ENCODE measurements at regions not wholly inside any gene's neighbourhood (a gene's known extent, or its start where the extent isn't known, plus 50 kb on each side); places are given as distances from the start of the nearest gene placed in this dataset.

DNA sequence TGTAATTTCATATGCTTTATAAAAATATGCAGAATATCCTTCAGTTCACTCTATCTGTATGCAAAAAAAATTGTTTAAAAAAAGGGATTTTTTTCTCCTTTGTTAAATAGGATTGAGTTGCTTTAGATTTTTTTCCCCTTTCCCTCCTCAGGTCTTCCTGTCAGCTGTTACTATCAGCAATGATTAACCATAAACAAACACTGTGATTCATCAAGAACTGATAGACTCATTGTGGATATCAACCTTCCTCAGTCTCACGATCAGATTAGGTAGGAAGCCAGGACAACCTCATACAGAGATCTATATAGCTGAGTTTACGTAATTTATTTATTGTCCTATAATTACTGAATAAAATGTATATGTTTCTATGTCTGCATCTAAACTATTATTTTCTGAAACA lies 2136.2 kb upstream of the CELF4 start:
- ChIA-PET CTCF (interaction anchor here (0.6 kb wide), 1 partner anchor 491 kb away, joined by 5 read pairs; no protein-coding TSS in a partner anchor), POLR2A (no interaction called here)
- Histone ChIP-seq H3K4me1 (peaks cover 5% of the 10 kb centered on the region; the same call in 1 of the 2 replicates), H3K27me3 (replicated peaks; ENCODE audit: control insufficient read depth, insufficient read depth, low read length) (no peaks in the 10 kb centered on the region), H3K36me3 (ENCODE audit: control insufficient read depth, insufficient read depth, low read length) (no peaks in the 10 kb centered on the region), H3K4me3 (ENCODE audit: low read depth, low read length) (no peak overlapping the region), H3K9me3 (no peaks in the 10 kb centered on the region)
- BruUV-seq (replicated peaks) = no TSS peak
- Mint-ChIP-seq H3K27ac (ENCODE audit: unreplicated experiment) (no peak overlapping the region), H3K36me3 (ENCODE audit: insufficient read depth, unreplicated experiment) (no peaks in the 10 kb centered on the region), H3K4me3 (ENCODE audit: unreplicated experiment) (no peak overlapping the region), H3K9me3 (ENCODE audit: unreplicated experiment) (no peaks in the 10 kb centered on the region), H3K4me1 (ENCODE audit: low read depth, unreplicated experiment) (no peaks in the 10 kb centered on the region), H3K27me3 (ENCODE audit: insufficient read depth, unreplicated experiment) (no peaks in the 10 kb centered on the region)
- DNase-seq = peak in 1 of 2 experiments; percentile 2
- TF ChIP-seq, protein P1, sequence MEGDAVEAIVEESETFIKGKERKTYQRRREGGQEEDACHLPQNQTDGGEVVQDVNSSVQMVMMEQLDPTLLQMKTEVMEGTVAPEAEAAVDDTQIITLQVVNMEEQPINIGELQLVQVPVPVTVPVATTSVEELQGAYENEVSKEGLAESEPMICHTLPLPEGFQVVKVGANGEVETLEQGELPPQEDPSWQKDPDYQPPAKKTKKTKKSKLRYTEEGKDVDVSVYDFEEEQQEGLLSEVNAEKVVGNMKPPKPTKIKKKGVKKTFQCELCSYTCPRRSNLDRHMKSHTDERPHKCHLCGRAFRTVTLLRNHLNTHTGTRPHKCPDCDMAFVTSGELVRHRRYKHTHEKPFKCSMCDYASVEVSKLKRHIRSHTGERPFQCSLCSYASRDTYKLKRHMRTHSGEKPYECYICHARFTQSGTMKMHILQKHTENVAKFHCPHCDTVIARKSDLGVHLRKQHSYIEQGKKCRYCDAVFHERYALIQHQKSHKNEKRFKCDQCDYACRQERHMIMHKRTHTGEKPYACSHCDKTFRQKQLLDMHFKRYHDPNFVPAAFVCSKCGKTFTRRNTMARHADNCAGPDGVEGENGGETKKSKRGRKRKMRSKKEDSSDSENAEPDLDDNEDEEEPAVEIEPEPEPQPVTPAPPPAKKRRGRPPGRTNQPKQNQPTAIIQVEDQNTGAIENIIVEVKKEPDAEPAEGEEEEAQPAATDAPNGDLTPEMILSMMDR (IDR thresholded peaks at IDR 0.05; ENCODE audit: insufficient read depth in 1 of 2, low read depth in 1 of 2, low read length in 1 of 2, severe bottlenecking in 1 of 2, unreplicated experiment in 1 of 2) = no peak
- intact Hi-C loops (cut with micrococcal nuclease; ENCODE audit: unreplicated experiment) = no loop called here

- H3K4me1 ChIP-seq = peaks cover 5% of the 10 kb centered on the region; the same call in 1 of the 2 replicates
- intact Hi-C loops (cut with micrococcal nuclease; ENCODE audit: unreplicated experiment) = no loop called here
- ChIA-PET POLR2A (no interaction called here), CTCF (no interaction called here)
- Mint-ChIP-seq H3K9me3 (ENCODE audit: unreplicated experiment) (no peaks in the 10 kb centered on the region), H3K4me1 (ENCODE audit: low read depth, unreplicated experiment) (no peaks in the 10 kb centered on the region), H3K27me3 (ENCODE audit: insufficient read depth, unreplicated experiment) (no peaks in the 10 kb centered on the region), H3K4me3 (ENCODE audit: unreplicated experiment) (no peak overlapping the region), H3K27ac (ENCODE audit: unreplicated experiment) (no peak overlapping the region), H3K36me3 (ENCODE audit: insufficient read depth, unreplicated experiment) (no peaks in the 10 kb centered on the region)
- no peaks in the 10 kb centered on the region for H3K36me3 ChIP-seq (ENCODE audit: control insufficient read depth, insufficient read depth, low read length)
- DNase-seq = no peak
- no peaks in the 10 kb centered on the region for H3K9me3 ChIP-seq
- H3K4me3 ChIP-seq (ENCODE audit: low read depth, low read length) = no peak overlapping the region
- TF ChIP-seq, protein P1 (IDR thresholded peaks at IDR 0.05; ENCODE audit: insufficient read depth in 1 of 2, low read depth in 1 of 2, low read length in 1 of 2, severe bottlenecking in 1 of 2, unreplicated experiment in 1 of 2) = no peak
- BruUV-seq (replicated peaks) = no TSS peak
- no peaks in the 10 kb centered on the region for H3K27me3 ChIP-seq (replicated peaks; ENCODE audit: control insufficient read depth, insufficient read depth, low read length)
Observed at GRCh38 chr18:39701055-39701783, 2135.6 kb upstream of the CELF4 start.

DNA sequence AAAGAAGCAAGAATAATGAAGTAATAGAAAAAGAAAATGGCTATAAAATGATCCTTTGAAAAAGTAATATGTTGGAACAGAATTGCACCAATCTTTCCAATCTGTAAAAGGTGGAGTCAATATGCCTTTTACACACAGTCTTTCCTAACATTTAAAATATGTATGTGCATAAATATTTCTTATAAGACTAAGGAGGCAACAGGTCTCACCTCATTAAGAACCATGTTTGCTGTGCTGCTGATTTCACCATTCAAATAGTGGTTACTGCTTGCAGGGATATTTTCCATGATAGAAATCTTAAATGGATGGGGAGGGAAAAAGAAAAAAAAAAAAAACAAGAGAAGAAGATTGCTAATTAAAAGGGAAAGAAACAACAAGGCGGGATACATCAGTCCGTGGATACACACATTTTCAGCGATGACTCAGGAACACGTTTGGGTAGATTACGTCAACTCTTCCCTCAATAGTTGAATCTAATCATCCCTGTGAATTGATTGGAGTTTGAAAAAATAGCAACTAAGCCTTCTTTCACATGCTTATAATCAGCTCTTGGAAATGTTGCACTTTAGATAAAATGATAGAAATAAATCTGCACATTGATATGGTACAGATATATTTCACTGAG lies 2133.9 kb upstream of the CELF4 start:
- H3K36me3 Mint-ChIP-seq (ENCODE audit: insufficient read depth, unreplicated experiment) = no peaks in the 10 kb centered on the region
- Histone ChIP-seq H3K4me3 (ENCODE audit: low read depth, low read length) (no peak overlapping the region), H3K9me3 (no peaks in the 10 kb centered on the region), H3K36me3 (ENCODE audit: control insufficient read depth, insufficient read depth, low read length) (no peaks in the 10 kb centered on the region), H3K4me1 (peaks cover 5% of the 10 kb centered on the region; the same call in 1 of the 2 replicates), H3K27me3 (replicated peaks; ENCODE audit: control insufficient read depth, insufficient read depth, low read length) (no peaks in the 10 kb centered on the region)
- intact Hi-C loops (cut with micrococcal nuclease; ENCODE audit: unreplicated experiment) = no loop called here
- DNase-seq = no peak
- H3K9me3 Mint-ChIP-seq (ENCODE audit: unreplicated experiment) = no peaks in the 10 kb centered on the region
- no peaks in the 10 kb centered on the region for H3K4me1 Mint-ChIP-seq (ENCODE audit: low read depth, unreplicated experiment)
- TF ChIP-seq, protein P1 (IDR thresholded peaks at IDR 0.05; ENCODE audit: insufficient read depth in 1 of 2, low read depth in 1 of 2, low read length in 1 of 2, severe bottlenecking in 1 of 2, unreplicated experiment in 1 of 2) = no peak
- no peak overlapping the region for H3K27ac Mint-ChIP-seq (ENCODE audit: unreplicated experiment)
- ChIA-PET CTCF (no interaction called here), POLR2A (no interaction called here)
- no peaks in the 10 kb centered on the region for H3K27me3 Mint-ChIP-seq (ENCODE audit: insufficient read depth, unreplicated experiment)
- BruUV-seq (replicated peaks) = no TSS peak
- no peak overlapping the region for H3K4me3 Mint-ChIP-seq (ENCODE audit: unreplicated experiment)

All from Caco-2 (cell line).